AG09319 (cell line): ENCODE measurements at regions not wholly inside any gene's neighbourhood (a gene's known extent, or its start where the extent isn't known, plus 50 kb on each side); places are given as distances from the start of the nearest gene placed in this dataset.

Experiments used
- DNase-seq: peaks from one replicate; pipeline ENCODE4 v3.0.0-alpha.2; 2010; ENCODE audit warnings: low read depth; ENCODE audit errors: extremely low read depth
- CTCF ChIP-seq: IDR thresholded peaks from 2 replicates; pipeline ENCODE4 v1.5.1; 2011; ENCODE audit warnings: low read depth, mild to moderate bottlenecking, inconsistent platforms, low read length, moderate library complexity

GRCh38 chr2:221342388-221342787 lies 229.7 kb downstream of the EPHA4 start:
- no peak for TF ChIP-seq CTCF
- DNase-seq = no peak

GRCh38 chr2:221343524-221343923 lies 228.6 kb downstream of the EPHA4 start:
- no peak for DNase-seq
- TF ChIP-seq CTCF = no peak

- TF ChIP-seq CTCF = no peak
- no peak for DNase-seq
Measured at GRCh38 chr2:221345516-221345915, 226.6 kb downstream of the EPHA4 start.

- TF ChIP-seq CTCF = no peak
- DNase-seq = no peak
Measured at GRCh38 chr2:221346411-221346810, 225.7 kb downstream of the EPHA4 start.

GRCh38 chr2:221347471-221347870 lies 224.6 kb downstream of the EPHA4 start:
- no peak for TF ChIP-seq CTCF
- no peak for DNase-seq

GRCh38 chr2:221350616-221351015 lies 221.5 kb downstream of the EPHA4 start:
- TF ChIP-seq CTCF = no peak

GRCh38 chr2:221353201-221353600 lies 218.9 kb downstream of the EPHA4 start:
- DNase-seq = no peak
- TF ChIP-seq CTCF = no peak

More at GRCh38 chr2:221350616-221351015, 221.5 kb downstream of the EPHA4 start:
- no peak for DNase-seq
